Fibroblast of upper back skin (primary cell): ENCODE measurements at regions not wholly inside any gene's neighbourhood (a gene's known extent, or its start where the extent isn't known, plus 50 kb on each side); places are given as distances from the start of the nearest gene placed in this dataset.

ENCODE experiments used
- DNase-seq: peaks from one replicate; pipeline ENCODE4 v3.0.0-alpha.2; 2013

GRCh38 chr16:81185416-81185815 lies 53.1 kb upstream of the BCO1 start:
- no peak for DNase-seq

GRCh38 chr16:81181013-81181720 lies 57.3 kb upstream of the BCO1 start:
- DNase-seq = peak; percentile 99

- no peak for DNase-seq
Measured at GRCh38 chr16:81180578-81180977, 57.9 kb upstream of the BCO1 start.

- DNase-seq = no peak
Measured at GRCh38 chr16:81179219-81179618, 59.3 kb upstream of the BCO1 start.

GRCh38 chr16:81175325-81175891 lies 63.1 kb upstream of the BCO1 start:
- peak; percentile 67 for DNase-seq

- DNase-seq = peak; percentile 13
Measured at GRCh38 chr16:81174644-81175324, 63.7 kb upstream of the BCO1 start.

GRCh38 chr16:81172769-81173658 lies 65.5 kb upstream of the BCO1 start:
- DNase-seq = no peak

- no peak for DNase-seq
Measured at GRCh38 chr16:81170824-81171223, 67.7 kb upstream of the BCO1 start.

GRCh38 chr16:81168406-81168805 lies 70.1 kb upstream of the BCO1 start:
- DNase-seq = no peak

GRCh38 chr16:81167851-81168250 lies 70.6 kb upstream of the BCO1 start:
- DNase-seq = no peak

GRCh38 chr16:81166417-81167300 lies 70.5 kb upstream of the GCSH start:
- DNase-seq = no peak

GRCh38 chr16:81165411-81166097 lies 69.4 kb upstream of the GCSH start:
- DNase-seq = no peak

- no peak for DNase-seq
Measured at GRCh38 chr16:81164958-81165357, 68.8 kb upstream of the GCSH start.

GRCh38 chr16:81164481-81164880 lies 68.3 kb upstream of the GCSH start:
- DNase-seq = no peak

- DNase-seq = no peak
Measured at GRCh38 chr16:81163671-81164070, 67.5 kb upstream of the GCSH start.

- no peak for DNase-seq
Measured at GRCh38 chr16:81158964-81159363, 62.8 kb upstream of the GCSH start.

GRCh38 chr16:81155769-81156168 lies 59.6 kb upstream of the GCSH start:
- DNase-seq = no peak

GRCh38 chr16:81151648-81152310 lies 55.6 kb upstream of the GCSH start:
- no peak for DNase-seq

GRCh38 chr16:81149614-81150013 lies 53.4 kb upstream of the GCSH start:
- DNase-seq = no peak

- DNase-seq = no peak
Measured at GRCh38 chr16:81148277-81148676, 52.1 kb upstream of the GCSH start.
